Keratinocyte (primary cell): ENCODE measurements at regions not wholly inside any gene's neighbourhood (a gene's known extent, or its start where the extent isn't known, plus 50 kb on each side); places are given as distances from the start of the nearest gene placed in this dataset.

ENCODE experiments used
- DNase-seq: peaks from one replicate; pipeline ENCODE4 v3.0.0-alpha.2; 2011; ENCODE audit warnings: low read depth, missing footprints, low spot score
- FAIRE-seq: peaks from 2 replicates; lab custom pipeline; 2011; peaks lifted over from hg19 to GRCh38; lab: Jason Lieb, UNC
- H2AFZ ChIP-seq: 2 replicates; pipeline ENCODE4 v1.6.0; 2012; ENCODE audit warnings: low read length, control low read depth, inconsistent platforms; ENCODE audit not compliant: control insufficient read depth
- H3K27ac ChIP-seq: 2 replicates; pipeline ENCODE4 v1.5.1; 2011; ENCODE audit warnings: low read length; ENCODE audit not compliant: control insufficient read depth, insufficient read depth
- H3K27me3 ChIP-seq: 3 replicates; pipeline ENCODE4 v1.6.0; 2011; ENCODE audit warnings: low read length; ENCODE audit not compliant: control insufficient read depth, insufficient read depth; ENCODE audit errors: extremely low read depth
- H3K36me3 ChIP-seq, 2 experiments: 2 replicates in 1 of 2; 3 replicates in 1 of 2; pipeline ENCODE4 v1.5.1; 2011; ENCODE audit warnings: low read length in 2 of 2, mild to moderate bottlenecking in 1 of 2; ENCODE audit not compliant: control insufficient read depth in 2 of 2, insufficient read depth in 2 of 2; ENCODE audit errors: extremely low read depth in 1 of 2
- H3K4me1 ChIP-seq: 3 replicates; pipeline ENCODE4 v1.5.1; 2011; ENCODE audit warnings: low read length; ENCODE audit not compliant: control insufficient read depth, insufficient read depth; ENCODE audit errors: extremely low read depth
- H3K4me2 ChIP-seq: 3 replicates; pipeline ENCODE4 v1.6.0; 2011; ENCODE audit warnings: low read depth, low read length; ENCODE audit not compliant: control insufficient read depth, insufficient read depth; ENCODE audit errors: extremely low read depth
- H3K4me3 ChIP-seq, 3 experiments: fragments of 200-600 bp in 1 of 3; sonication (generic) in 1 of 3; 2 replicates in 2 of 3; 3 replicates in 1 of 3; pipeline ENCODE4 v1.5.1; 2011 to 2016; ENCODE audit warnings: low read length in 3 of 3, mild to moderate bottlenecking in 3 of 3, control low read depth in 2 of 3, inconsistent platforms in 1 of 3, low read depth in 1 of 3, mixed read lengths in 1 of 3, mixed run types in 1 of 3, moderate library complexity in 1 of 3; ENCODE audit not compliant: control insufficient read depth in 2 of 3, insufficient read depth in 2 of 3; ENCODE audit errors: extremely low read depth in 1 of 3
- H3K79me2 ChIP-seq: 2 replicates; pipeline ENCODE4 v1.6.0; 2012; ENCODE audit warnings: low read length; ENCODE audit not compliant: control insufficient read depth, insufficient read depth
- H3K9ac ChIP-seq: 3 replicates; pipeline ENCODE4 v1.6.0; 2011; ENCODE audit warnings: low read length; ENCODE audit not compliant: control insufficient read depth, insufficient read depth; ENCODE audit errors: extremely low read depth
- H3K9me1 ChIP-seq: 3 replicates; pipeline ENCODE4 v1.6.0; 2011; ENCODE audit warnings: low read length; ENCODE audit not compliant: control insufficient read depth, insufficient read depth; ENCODE audit errors: extremely low read depth
- H3K9me3 ChIP-seq: 2 replicates; pipeline ENCODE4 v1.5.1; 2012; ENCODE audit warnings: low read depth, low read length; ENCODE audit not compliant: control insufficient read depth
- H4K20me1 ChIP-seq: 3 replicates; pipeline ENCODE4 v1.6.0; 2011; ENCODE audit warnings: low read length; ENCODE audit not compliant: control insufficient read depth, insufficient read depth; ENCODE audit errors: extremely low read depth
- EZH2 ChIP-seq: IDR thresholded peaks from one replicate; pipeline ENCODE4 v1.6.1; 2012; ENCODE audit warnings: inconsistent platforms, mild to moderate bottlenecking, low read length, moderate library complexity
- dilution Hi-C: fragments of 300-500 bp; cut with MboI; formaldehyde crosslinking; loops from one replicate; pipeline ENCODE4 v1.7.0; 2020; ENCODE audit warnings: low sequenced_read_pairs; ENCODE audit not compliant: extremely low pct_ligation_motif_present
- TF ChIP-seq, protein P1 (sequence below), 3 experiments: IDR thresholded peaks in 1 of 3; conservative IDR thresholded peaks in 1 of 3; optimal IDR thresholded peaks in 1 of 3; 2 replicates in 2 of 3; 3 replicates in 1 of 3; pipeline versions ENCODE3 to v1.5.1; 2011; ENCODE audit warnings: low read length in 3 of 3, mild to moderate bottlenecking in 3 of 3, moderate library complexity in 2 of 3, control low read depth in 1 of 3, inconsistent platforms in 1 of 3; ENCODE audit not compliant: insufficient read depth in 2 of 3; ENCODE audit errors: extremely low read depth in 1 of 3

DNA sequence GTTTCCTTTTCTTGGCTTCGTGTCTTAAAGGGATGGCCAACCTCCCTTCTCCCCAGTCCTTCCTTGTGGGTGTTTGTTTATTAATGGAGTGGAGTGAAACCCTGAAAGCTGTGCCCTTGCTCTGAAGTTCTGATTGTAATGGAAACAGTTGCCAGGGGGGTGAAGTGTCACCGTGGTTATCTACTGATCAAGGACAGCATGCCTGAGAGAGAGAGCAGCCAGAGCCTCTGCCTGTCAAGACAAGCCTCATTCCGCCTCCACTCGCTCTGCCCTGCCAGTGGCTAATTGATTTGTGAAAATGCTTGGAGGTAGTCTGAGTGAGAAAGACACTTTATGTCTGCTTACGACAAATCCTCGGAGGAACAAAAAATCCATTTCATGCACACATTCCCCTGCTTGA, 143.7 kb upstream of the SLC30A5 start:
- H3K9ac ChIP-seq: no peak overlapping the region
- peak overlapping the region; percentile 71 for H3K4me2 ChIP-seq
- no peaks in the 10 kb centered on the region for H3K9me1 ChIP-seq
- peaks cover 15% of the 10 kb centered on the region for H3K4me1 ChIP-seq
- H3K4me3 ChIP-seq: peak overlapping the region in 2 of 3 experiments; percentile 7 to 24
- no peak overlapping the region for H3K27ac ChIP-seq
- peaks cover 2% of the 10 kb centered on the region for H3K27me3 ChIP-seq
- dilution Hi-C loops: no loop called here
- H3K79me2 ChIP-seq: no peaks in the 10 kb centered on the region
- H3K9me3 ChIP-seq: no peaks in the 10 kb centered on the region
- TF ChIP-seq, protein P1, sequence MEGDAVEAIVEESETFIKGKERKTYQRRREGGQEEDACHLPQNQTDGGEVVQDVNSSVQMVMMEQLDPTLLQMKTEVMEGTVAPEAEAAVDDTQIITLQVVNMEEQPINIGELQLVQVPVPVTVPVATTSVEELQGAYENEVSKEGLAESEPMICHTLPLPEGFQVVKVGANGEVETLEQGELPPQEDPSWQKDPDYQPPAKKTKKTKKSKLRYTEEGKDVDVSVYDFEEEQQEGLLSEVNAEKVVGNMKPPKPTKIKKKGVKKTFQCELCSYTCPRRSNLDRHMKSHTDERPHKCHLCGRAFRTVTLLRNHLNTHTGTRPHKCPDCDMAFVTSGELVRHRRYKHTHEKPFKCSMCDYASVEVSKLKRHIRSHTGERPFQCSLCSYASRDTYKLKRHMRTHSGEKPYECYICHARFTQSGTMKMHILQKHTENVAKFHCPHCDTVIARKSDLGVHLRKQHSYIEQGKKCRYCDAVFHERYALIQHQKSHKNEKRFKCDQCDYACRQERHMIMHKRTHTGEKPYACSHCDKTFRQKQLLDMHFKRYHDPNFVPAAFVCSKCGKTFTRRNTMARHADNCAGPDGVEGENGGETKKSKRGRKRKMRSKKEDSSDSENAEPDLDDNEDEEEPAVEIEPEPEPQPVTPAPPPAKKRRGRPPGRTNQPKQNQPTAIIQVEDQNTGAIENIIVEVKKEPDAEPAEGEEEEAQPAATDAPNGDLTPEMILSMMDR (optimal IDR thresholded peaks at IDR 0.05 in 1 of 3, IDR thresholded peaks at IDR 0.05 in 1 of 3, conservative IDR thresholded peaks at IDR 0.05 in 1 of 3; ENCODE audit: extremely low read depth in 1 of 3, insufficient read depth in 2 of 3, low read length in 3 of 3): no peak
- TF ChIP-seq EZH2: no peak
- no peaks in the 10 kb centered on the region for H4K20me1 ChIP-seq
- H3K36me3 ChIP-seq: no peaks in the 10 kb centered on the region
- DNase-seq (no peak), FAIRE-seq (peak; percentile 84)
- H2AFZ ChIP-seq: no peak overlapping the region

DNA sequence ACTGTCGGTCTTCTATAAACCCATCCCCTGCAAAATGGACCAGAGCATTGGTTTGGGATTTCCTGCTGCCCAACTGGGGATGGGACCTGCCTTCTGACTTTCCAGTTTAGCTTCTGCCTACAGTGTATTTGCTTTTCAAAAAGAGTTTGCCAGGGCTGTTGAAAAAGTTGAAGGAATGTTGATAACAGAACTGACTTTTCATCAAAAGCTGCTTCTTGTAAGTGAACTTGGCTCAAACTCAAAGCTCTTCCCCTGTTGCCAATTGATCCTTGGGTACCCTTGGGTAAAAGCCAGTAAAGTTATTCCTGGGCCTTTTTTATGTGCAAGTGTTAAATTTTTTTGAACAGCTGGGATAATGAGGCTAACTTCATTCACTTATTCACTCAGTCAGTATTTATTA, 142.9 kb upstream of the SLC30A5 start:
- no peaks in the 10 kb centered on the region for H3K9me1 ChIP-seq
- no peaks in the 10 kb centered on the region for H3K9me3 ChIP-seq
- H3K36me3 ChIP-seq: no peaks in the 10 kb centered on the region
- FAIRE-seq (no peak), DNase-seq (no peak)
- H3K4me1 ChIP-seq: peaks cover 15% of the 10 kb centered on the region
- TF ChIP-seq, protein P1 (optimal IDR thresholded peaks at IDR 0.05 in 1 of 3, IDR thresholded peaks at IDR 0.05 in 1 of 3, conservative IDR thresholded peaks at IDR 0.05 in 1 of 3; ENCODE audit: extremely low read depth in 1 of 3, insufficient read depth in 2 of 3, low read length in 3 of 3): no peak
- TF ChIP-seq EZH2: no peak
- H3K9ac ChIP-seq: no peak overlapping the region
- no peaks in the 10 kb centered on the region for H4K20me1 ChIP-seq
- no peak overlapping the region for H3K27ac ChIP-seq
- H3K79me2 ChIP-seq: no peaks in the 10 kb centered on the region
- dilution Hi-C loops: no loop called here
- H2AFZ ChIP-seq: no peak overlapping the region
- H3K4me3 ChIP-seq: no peak overlapping the region
- H3K27me3 ChIP-seq: peaks cover 2% of the 10 kb centered on the region
- no peak overlapping the region for H3K4me2 ChIP-seq
